ENCODE measurements at regions not wholly inside any gene's neighbourhood (a gene's known extent, or its start where the extent isn't known, plus 50 kb on each side); places are given as distances from the start of the nearest gene placed in this dataset.
A peak's percentile ranks its signal among the peaks of the same experiment; 100 is the strongest.

DNA sequence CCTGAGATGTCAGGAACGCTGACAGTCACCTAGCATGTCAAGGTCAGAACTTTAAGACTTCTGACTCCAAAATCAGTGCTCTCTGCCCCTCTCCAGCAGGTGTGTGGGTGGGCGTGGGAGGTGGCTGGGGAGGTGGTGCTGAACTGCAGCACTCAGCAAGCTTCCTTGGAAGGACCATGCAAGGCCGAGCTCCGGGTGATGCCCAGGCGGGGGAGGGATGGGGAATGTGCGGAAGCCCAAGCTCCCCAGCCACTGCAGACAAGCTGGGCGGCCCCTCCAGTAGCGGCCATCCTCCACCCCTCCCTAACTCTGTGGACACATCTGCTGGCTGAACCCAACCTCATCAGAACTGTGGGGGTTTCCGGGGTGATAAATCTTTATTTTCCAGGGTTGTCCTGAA, 296.6 kb downstream of the TLE3 start:
- H3K36me3 ChIP-seq (ENCODE audit: control insufficient read depth, insufficient read depth, low read length): no peaks in the 10 kb centered on the region
- WGBS (ENCODE audit: insufficient coverage, low lambda C conversion rate): no CpG with 5 or more reads among the region's 9 CpGs
- H3K27ac ChIP-seq (ENCODE audit: low read length): no peak overlapping the region
- H3K4me3 ChIP-seq (ENCODE audit: low read length): no peak overlapping the region
- H3K4me1 ChIP-seq (ENCODE audit: control insufficient read depth, insufficient read depth, low read length): no peaks in the 10 kb centered on the region
- H3K9me3 ChIP-seq (ENCODE audit: control insufficient read depth, low read depth, low read length): no peaks in the 10 kb centered on the region
- H3K27me3 ChIP-seq (ENCODE audit: control insufficient read depth, insufficient read depth, low read length): no peaks in the 10 kb centered on the region
- no peak for DNase-seq

DNA sequence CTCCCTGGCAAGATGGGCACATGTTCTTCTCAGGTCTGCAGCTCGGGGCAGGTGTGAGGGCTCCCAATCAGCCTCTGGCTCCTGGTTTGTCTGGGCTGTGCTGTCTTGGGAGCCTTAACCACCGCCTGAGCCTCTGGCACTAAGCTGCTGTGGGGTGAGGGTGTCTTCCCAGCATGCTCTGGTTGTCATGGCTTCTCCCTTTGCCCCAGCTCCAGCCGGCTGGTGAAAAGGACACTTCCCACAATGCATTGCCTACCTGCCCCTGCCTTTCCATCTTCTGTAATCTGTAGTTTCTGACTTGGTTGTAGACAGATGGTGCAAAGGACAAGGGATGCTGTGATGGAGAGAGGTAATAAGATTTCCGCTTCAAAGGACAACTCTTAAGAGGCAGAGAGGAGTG, 295.3 kb downstream of the TLE3 start:
- no peak for DNase-seq
- H3K4me1 ChIP-seq (ENCODE audit: control insufficient read depth, insufficient read depth, low read length): no peaks in the 10 kb centered on the region
- no peak overlapping the region for H3K4me3 ChIP-seq (ENCODE audit: low read length)
- H3K36me3 ChIP-seq (ENCODE audit: control insufficient read depth, insufficient read depth, low read length): no peaks in the 10 kb centered on the region
- no CpG with 5 or more reads among the region's 4 CpGs for WGBS (ENCODE audit: insufficient coverage, low lambda C conversion rate)
- H3K27me3 ChIP-seq (ENCODE audit: control insufficient read depth, insufficient read depth, low read length): no peaks in the 10 kb centered on the region
- H3K9me3 ChIP-seq (ENCODE audit: control insufficient read depth, low read depth, low read length): no peaks in the 10 kb centered on the region
- H3K27ac ChIP-seq (ENCODE audit: low read length): no peak overlapping the region

DNA sequence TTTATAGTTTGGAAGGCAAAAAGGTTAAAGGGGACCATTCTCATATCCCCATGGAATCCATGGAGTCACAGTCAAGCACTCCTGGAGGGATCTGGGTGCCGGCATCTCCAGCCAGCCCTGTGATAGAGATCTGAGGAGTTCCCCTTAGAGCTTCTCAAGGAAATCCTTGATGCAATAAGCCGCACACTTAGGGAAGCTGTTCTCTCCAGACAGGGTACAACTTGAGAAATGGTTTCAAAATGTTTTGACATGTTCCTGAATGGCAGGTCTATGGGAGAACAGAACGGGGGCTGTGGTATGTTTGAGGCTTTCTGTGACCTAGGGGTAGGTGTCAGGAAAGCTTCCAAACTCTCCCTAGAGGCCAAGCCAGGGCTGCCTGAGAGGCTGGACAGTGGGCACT, 292.9 kb downstream of the TLE3 start:
- Histone ChIP-seq H3K36me3 (ENCODE audit: control insufficient read depth, insufficient read depth, low read length) (no peaks in the 10 kb centered on the region), H3K27ac (ENCODE audit: low read length) (no peak overlapping the region), H3K4me3 (ENCODE audit: low read length) (no peak overlapping the region), H3K4me1 (ENCODE audit: control insufficient read depth, insufficient read depth, low read length) (no peaks in the 10 kb centered on the region), H3K9me3 (ENCODE audit: control insufficient read depth, low read depth, low read length) (no peaks in the 10 kb centered on the region), H3K27me3 (ENCODE audit: control insufficient read depth, insufficient read depth, low read length) (no peaks in the 10 kb centered on the region)
- DNase-seq: no peak
- WGBS (ENCODE audit: insufficient coverage, low lambda C conversion rate): no CpG with 5 or more reads among the region's 3 CpGs

DNA sequence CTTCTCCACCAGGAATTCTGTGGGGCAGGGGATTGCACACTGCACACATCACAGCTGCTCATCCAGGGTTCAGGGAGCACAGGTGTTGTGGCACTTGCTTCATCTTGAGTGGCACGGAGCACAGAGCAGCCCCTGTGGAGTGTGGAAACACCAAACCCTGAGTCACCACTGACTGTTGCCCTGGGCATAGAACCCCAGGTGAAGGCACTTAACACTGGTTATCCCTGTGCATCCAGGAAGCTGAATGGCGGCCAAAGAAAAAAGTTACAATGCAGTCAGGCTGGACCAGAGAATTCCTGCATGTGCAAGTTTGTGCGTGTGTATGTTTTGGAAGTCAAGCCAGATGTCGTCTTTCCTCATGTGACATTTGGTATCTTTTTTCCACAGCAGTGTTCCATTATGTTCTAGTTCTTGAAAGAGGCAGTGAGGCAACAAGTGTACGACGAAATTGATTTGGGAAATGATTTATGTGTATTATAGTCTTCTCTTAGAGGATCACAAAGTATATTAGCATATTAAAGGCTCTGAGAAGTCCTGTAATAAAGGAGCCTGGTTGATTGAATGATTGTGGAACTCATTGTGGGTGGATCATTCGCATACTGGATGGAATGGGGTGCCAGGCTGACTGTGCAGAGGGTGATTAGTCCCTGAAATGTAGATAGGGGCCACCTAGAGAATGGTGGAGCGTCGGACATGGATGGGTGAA, 292.3 kb downstream of the TLE3 start:
- Histone ChIP-seq H3K36me3 (ENCODE audit: control insufficient read depth, insufficient read depth, low read length) (no peaks in the 10 kb centered on the region), H3K27ac (ENCODE audit: low read length) (no peak overlapping the region), H3K4me1 (ENCODE audit: control insufficient read depth, insufficient read depth, low read length) (peaks cover 5% of the 10 kb centered on the region), H3K9me3 (ENCODE audit: control insufficient read depth, low read depth, low read length) (no peaks in the 10 kb centered on the region), H3K27me3 (ENCODE audit: control insufficient read depth, insufficient read depth, low read length) (no peaks in the 10 kb centered on the region), H3K4me3 (ENCODE audit: low read length) (no peak overlapping the region)
- WGBS (ENCODE audit: insufficient coverage, low lambda C conversion rate): 82% methylated on average over 2 of the region's 9 CpGs
- no peak for DNase-seq

DNA sequence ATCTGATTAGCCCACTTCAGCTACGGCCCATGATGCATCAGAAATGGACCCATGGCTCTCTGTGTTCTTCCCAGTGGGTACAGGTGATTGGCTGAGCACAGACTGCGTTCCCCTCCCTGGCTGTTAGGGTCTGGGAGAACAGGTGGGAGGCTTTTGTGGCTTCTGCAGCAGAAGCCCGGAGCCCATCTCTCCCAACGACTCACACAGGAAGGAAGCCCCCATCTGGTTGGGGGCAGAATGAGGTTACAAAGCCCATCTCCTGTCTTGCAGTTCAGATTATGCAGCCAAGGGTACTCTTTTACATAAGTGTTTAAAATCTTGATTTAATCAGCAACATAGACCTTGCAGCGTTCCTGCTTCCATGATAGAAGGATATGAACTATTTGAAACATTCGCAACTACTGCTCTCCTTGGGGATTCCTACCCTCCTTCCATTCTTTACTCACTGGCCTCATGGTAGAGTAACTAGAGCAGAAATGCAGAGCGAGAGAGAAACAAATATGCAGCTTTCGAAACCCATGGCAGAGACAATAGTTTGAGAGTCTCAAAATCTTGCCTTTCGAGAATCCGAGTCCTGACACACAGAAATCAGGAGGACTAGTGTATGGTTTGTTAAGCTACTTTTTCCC, 291.3 kb downstream of the TLE3 start:
- H3K27me3 ChIP-seq (ENCODE audit: control insufficient read depth, insufficient read depth, low read length): no peaks in the 10 kb centered on the region
- no peaks in the 10 kb centered on the region for H3K36me3 ChIP-seq (ENCODE audit: control insufficient read depth, insufficient read depth, low read length)
- peaks cover 12% of the 10 kb centered on the region for H3K4me1 ChIP-seq (ENCODE audit: control insufficient read depth, insufficient read depth, low read length)
- H3K4me3 ChIP-seq (ENCODE audit: low read length): no peak overlapping the region
- WGBS (ENCODE audit: insufficient coverage, low lambda C conversion rate): 100% methylated on average over 2 of the region's 10 CpGs
- H3K27ac ChIP-seq (ENCODE audit: low read length): no peak overlapping the region
- DNase-seq: no peak
- H3K9me3 ChIP-seq (ENCODE audit: control insufficient read depth, low read depth, low read length): no peaks in the 10 kb centered on the region

DNA sequence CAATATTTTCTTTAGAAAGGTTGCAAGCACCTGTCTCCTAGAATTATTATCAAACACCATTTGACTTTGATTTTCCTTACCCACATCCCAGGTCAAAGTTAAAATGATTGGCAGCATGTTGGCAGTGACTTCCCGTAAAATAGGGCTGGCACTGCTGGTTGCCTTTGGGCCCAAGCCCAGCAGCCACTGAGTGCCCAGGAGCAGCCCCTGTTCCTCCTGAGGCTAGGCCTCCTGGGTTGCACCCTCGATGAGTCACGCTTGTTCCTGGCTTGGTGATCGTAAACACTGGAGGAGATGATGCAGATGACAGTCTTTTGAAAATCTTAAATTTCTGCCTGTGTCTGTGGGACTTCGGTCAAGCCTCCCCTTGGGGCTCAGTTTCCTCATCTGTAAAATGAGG, 290.0 kb downstream of the TLE3 start:
- no peak overlapping the region for H3K4me3 ChIP-seq (ENCODE audit: low read length)
- H3K27ac ChIP-seq (ENCODE audit: low read length): no peak overlapping the region
- H3K27me3 ChIP-seq (ENCODE audit: control insufficient read depth, insufficient read depth, low read length): no peaks in the 10 kb centered on the region
- H3K9me3 ChIP-seq (ENCODE audit: control insufficient read depth, low read depth, low read length): no peaks in the 10 kb centered on the region
- no peak for DNase-seq
- no CpG with 5 or more reads among the region's 5 CpGs for WGBS (ENCODE audit: insufficient coverage, low lambda C conversion rate)
- H3K36me3 ChIP-seq (ENCODE audit: control insufficient read depth, insufficient read depth, low read length): no peaks in the 10 kb centered on the region
- H3K4me1 ChIP-seq (ENCODE audit: control insufficient read depth, insufficient read depth, low read length): peaks cover 12% of the 10 kb centered on the region

DNA sequence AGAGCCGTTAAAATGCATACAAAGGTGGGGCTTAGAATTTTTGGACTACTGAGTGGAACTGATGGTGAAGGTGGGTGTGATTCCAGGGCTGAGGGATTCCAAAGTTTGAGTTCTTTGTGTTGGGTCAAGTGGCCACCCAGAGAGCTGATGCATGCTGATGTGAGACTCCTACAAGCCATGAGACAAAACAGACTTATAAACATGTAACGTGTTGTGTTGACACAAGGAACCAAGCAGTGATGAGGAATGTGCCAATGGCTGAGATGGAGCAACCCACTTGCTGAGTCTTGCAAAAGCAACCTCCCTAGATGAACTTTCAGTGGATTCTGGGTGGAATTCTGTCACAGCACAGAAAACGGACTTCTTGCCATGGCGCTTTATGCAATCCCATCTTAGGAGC, 289.0 kb downstream of the TLE3 start:
- Histone ChIP-seq H3K36me3 (ENCODE audit: control insufficient read depth, insufficient read depth, low read length) (no peaks in the 10 kb centered on the region), H3K27me3 (ENCODE audit: control insufficient read depth, insufficient read depth, low read length) (no peaks in the 10 kb centered on the region), H3K27ac (ENCODE audit: low read length) (no peak overlapping the region), H3K9me3 (ENCODE audit: control insufficient read depth, low read depth, low read length) (no peaks in the 10 kb centered on the region), H3K4me1 (ENCODE audit: control insufficient read depth, insufficient read depth, low read length) (peaks cover 18% of the 10 kb centered on the region), H3K4me3 (ENCODE audit: low read length) (no peak overlapping the region)
- no CpG with 5 or more reads among the region's 4 CpGs for WGBS (ENCODE audit: insufficient coverage, low lambda C conversion rate)
- no peak for DNase-seq

DNA sequence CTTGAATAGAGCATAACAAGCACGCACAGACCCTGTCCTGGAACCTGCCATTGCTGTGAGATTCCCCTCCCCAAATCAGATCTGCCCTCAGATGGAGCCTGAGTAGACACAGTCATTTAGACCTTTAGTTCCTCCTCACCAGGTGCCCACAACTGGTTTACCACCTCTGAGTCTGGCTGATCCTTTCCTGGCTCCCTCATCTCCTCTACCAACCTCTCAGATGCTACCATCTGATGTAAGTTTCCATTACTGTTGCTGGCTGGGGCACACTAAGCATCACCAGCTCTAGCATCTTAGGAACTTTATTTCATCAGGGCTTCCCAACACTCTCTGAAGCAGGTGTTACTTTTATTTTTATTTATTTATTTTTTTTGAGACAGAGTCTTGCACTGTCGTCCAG, 288.3 kb downstream of the TLE3 start:
- H3K27ac ChIP-seq (ENCODE audit: low read length): no peak overlapping the region
- no peaks in the 10 kb centered on the region for H3K9me3 ChIP-seq (ENCODE audit: control insufficient read depth, low read depth, low read length)
- no peaks in the 10 kb centered on the region for H3K36me3 ChIP-seq (ENCODE audit: control insufficient read depth, insufficient read depth, low read length)
- WGBS (ENCODE audit: insufficient coverage, low lambda C conversion rate): no CpG with 5 or more reads among the region's 2 CpGs
- H3K4me3 ChIP-seq (ENCODE audit: low read length): no peak overlapping the region
- DNase-seq: no peak
- H3K27me3 ChIP-seq (ENCODE audit: control insufficient read depth, insufficient read depth, low read length): no peaks in the 10 kb centered on the region
- peaks cover 23% of the 10 kb centered on the region for H3K4me1 ChIP-seq (ENCODE audit: control insufficient read depth, insufficient read depth, low read length)

DNA sequence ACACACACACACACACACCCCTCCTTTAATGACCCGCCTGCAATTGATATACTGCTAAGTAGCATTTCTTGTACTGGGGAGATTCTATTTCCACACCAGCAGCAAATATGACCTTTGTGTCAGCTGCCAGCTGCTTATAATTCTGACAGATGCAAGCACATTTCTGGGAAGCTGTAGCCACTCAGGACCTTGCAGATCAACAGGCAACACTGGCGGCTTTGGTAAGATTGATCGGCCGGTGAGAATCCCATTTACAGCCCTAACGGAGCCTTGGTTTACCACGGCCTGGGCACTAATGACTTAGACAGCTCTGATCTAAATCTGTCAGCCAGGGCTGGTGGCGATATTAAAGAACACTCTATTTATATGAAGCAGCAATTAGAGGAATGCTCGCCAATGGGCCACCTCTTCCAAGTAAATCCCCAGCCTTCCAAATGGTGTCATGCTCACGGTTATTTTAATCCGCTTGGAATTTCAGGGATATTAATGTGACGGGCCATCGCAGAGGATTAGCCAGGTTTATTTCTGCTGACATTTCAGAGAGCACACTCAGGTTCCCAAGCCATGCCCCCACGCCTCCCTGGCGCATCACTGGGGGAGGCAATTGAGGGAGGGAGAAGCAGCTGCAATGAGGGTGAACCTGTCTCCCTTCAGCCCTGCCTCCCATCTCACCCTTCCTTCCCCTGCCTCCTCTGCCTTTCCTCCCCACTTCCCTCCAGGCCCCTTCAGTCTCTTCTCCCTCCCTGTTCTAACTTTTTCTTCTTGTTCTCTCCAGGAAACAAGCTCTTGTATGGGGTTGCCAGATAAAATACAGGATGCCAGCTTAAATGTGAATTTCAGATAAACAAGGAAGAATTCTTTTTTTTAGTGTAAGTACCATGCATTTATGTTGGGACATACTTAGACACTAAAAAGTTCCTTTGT, 287.0 kb downstream of the TLE3 start:
- DNase-seq: peak; percentile 66 to 90
- 80% methylated on average over 1 of the region's 14 CpGs for WGBS (ENCODE audit: insufficient coverage, low lambda C conversion rate)
- Histone ChIP-seq H3K27me3 (ENCODE audit: control insufficient read depth, insufficient read depth, low read length) (no peaks in the 10 kb centered on the region), H3K4me3 (ENCODE audit: low read length) (no peak overlapping the region), H3K4me1 (ENCODE audit: control insufficient read depth, insufficient read depth, low read length) (peaks cover 27% of the 10 kb centered on the region), H3K27ac (ENCODE audit: low read length) (peak overlapping the region; percentile 48), H3K36me3 (ENCODE audit: control insufficient read depth, insufficient read depth, low read length) (no peaks in the 10 kb centered on the region), H3K9me3 (ENCODE audit: control insufficient read depth, low read depth, low read length) (no peaks in the 10 kb centered on the region)

DNA sequence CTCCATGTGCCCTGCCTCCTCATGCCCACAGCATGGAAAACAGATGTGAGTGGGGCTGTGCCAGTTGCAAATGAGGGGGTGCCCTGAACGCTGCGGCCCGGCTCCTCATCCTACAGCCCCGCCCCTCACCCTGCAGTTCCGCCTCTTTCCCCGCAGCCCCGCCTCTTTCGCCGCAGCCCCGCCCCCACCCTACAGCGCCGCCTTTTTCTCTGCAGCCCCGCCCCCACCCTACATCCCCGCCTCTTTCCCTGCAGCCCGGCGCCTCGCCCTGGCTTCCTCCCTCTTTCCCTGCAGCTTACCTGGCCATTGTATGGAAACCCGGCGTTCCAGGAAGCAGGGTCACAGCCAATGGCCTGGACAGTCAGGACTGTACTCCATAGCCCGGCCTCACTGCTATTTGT, 284.9 kb downstream of the TLE3 start:
- Histone ChIP-seq H3K36me3 (ENCODE audit: control insufficient read depth, insufficient read depth, low read length) (no peaks in the 10 kb centered on the region), H3K27ac (ENCODE audit: low read length) (no peak overlapping the region), H3K27me3 (ENCODE audit: control insufficient read depth, insufficient read depth, low read length) (no peaks in the 10 kb centered on the region), H3K4me3 (ENCODE audit: low read length) (no peak overlapping the region), H3K4me1 (ENCODE audit: control insufficient read depth, insufficient read depth, low read length) (peaks cover 35% of the 10 kb centered on the region), H3K9me3 (ENCODE audit: control insufficient read depth, low read depth, low read length) (no peaks in the 10 kb centered on the region)
- DNase-seq: no peak
- 53% methylated on average over 3 of the region's 20 CpGs for WGBS (ENCODE audit: insufficient coverage, low lambda C conversion rate)
